Astrocyte (in vitro differentiated cells and primary cell): ENCODE measurements at regions not wholly inside any gene's neighbourhood (a gene's known extent, or its start where the extent isn't known, plus 50 kb on each side); places are given as distances from the start of the nearest gene placed in this dataset.

Source experiments
- CTCF ChIP-seq: IDR thresholded peaks from 2 replicates; pipeline ENCODE4 v1.5.1; 2011; ENCODE audit warnings: low read depth, mild to moderate bottlenecking, inconsistent platforms, low read length, moderate library complexity; ENCODE audit not compliant: insufficient read depth
- EZH2 ChIP-seq: IDR thresholded peaks from 2 replicates; pipeline ENCODE4 v1.6.1; 2012; ENCODE audit warnings: mild to moderate bottlenecking, low read length, inconsistent platforms; ENCODE audit not compliant: insufficient read depth

GRCh38 chr12:127294651-127295210, 972.2 kb upstream of the TMEM132C start:
- TF ChIP-seq CTCF (no peak), EZH2 (no peak)
